ENCODE measurements at regions not wholly inside any gene's neighbourhood (a gene's known extent, or its start where the extent isn't known, plus 50 kb on each side); places are given as distances from the start of the nearest gene placed in this dataset.
"Not testable (repeated sequence)": the region's sequence is repeated elsewhere in the genome, so short reads cannot be mapped to it uniquely, and the experiment has no call there.

GRCh38 chr1:164021813-164022212 is 537.2 kb upstream of the PBX1 start:
- no peak for DNase-seq

- DNase-seq: no peak
Measured at GRCh38 chr1:164033782-164034181, 525.2 kb upstream of the PBX1 start.

- DNase-seq: no peak
Measured at GRCh38 chr1:164040754-164041153, 518.2 kb upstream of the PBX1 start.

- no peak for DNase-seq
Measured at GRCh38 chr1:164051782-164052181, 507.2 kb upstream of the PBX1 start.

- no peak for DNase-seq
Measured at GRCh38 chr1:164054331-164054730, 504.7 kb upstream of the PBX1 start.

- no peak for DNase-seq
Measured at GRCh38 chr1:164058198-164058597, 500.8 kb upstream of the PBX1 start.

GRCh38 chr1:164061528-164061927 is 497.5 kb upstream of the PBX1 start:
- no peak for DNase-seq

- no peak for DNase-seq
Measured at GRCh38 chr1:164064501-164064900, 494.5 kb upstream of the PBX1 start.

- DNase-seq: no peak
Measured at GRCh38 chr1:164071288-164071687, 487.7 kb upstream of the PBX1 start.

GRCh38 chr1:164086832-164087231 is 472.2 kb upstream of the PBX1 start:
- no peak for DNase-seq

GRCh38 chr1:164087906-164088453 is 471.0 kb upstream of the PBX1 start:
- DNase-seq: no peak

- DNase-seq: peak in 1 of 2 experiments; percentile 4
Measured at GRCh38 chr1:164092603-164093353, 466.2 kb upstream of the PBX1 start.

- DNase-seq: no peak
Measured at GRCh38 chr1:164093543-164093942, 465.4 kb upstream of the PBX1 start.

GRCh38 chr1:164101802-164102201 is 457.2 kb upstream of the PBX1 start:
- no peak for DNase-seq

GRCh38 chr1:164131949-164132348 is 427.0 kb upstream of the PBX1 start:
- DNase-seq: no peak

GRCh38 chr1:164137273-164137925 is 421.6 kb upstream of the PBX1 start:
- DNase-seq: no peak

- no peak for DNase-seq
Measured at GRCh38 chr1:164141797-164142196, 417.2 kb upstream of the PBX1 start.

- no peak for DNase-seq
Measured at GRCh38 chr1:164154622-164155021, 404.4 kb upstream of the PBX1 start.

GRCh38 chr1:164155347-164155746 is 403.6 kb upstream of the PBX1 start:
- DNase-seq: no peak

- DNase-seq: no peak
Measured at GRCh38 chr1:164163289-164163849, 395.6 kb upstream of the PBX1 start.

- DNase-seq: no peak
Measured at GRCh38 chr1:164165466-164165865, 393.5 kb upstream of the PBX1 start.

GRCh38 chr1:164166454-164166853 is 392.5 kb upstream of the PBX1 start:
- DNase-seq: not testable (repeated sequence)

GRCh38 chr1:164177118-164177517 is 381.9 kb upstream of the PBX1 start:
- no peak for DNase-seq

GRCh38 chr1:164180824-164181223 is 378.2 kb upstream of the PBX1 start:
- no peak for DNase-seq
